K562 (cell line): ENCODE measurements at regions not wholly inside any gene's neighbourhood (a gene's known extent, or its start where the extent isn't known, plus 50 kb on each side); places are given as distances from the start of the nearest gene placed in this dataset.

Source experiments
- ATAC-seq: fragments of 200-7000 bp; cut with Tn5 transposase; 3 replicates; pipeline ENCODE4 v1.9.1; 2020; ENCODE audit warnings: moderate library complexity
- BruUV-seq: library from RNA; stranded (reverse); fragments of 400-500 nt; replicated peaks from 2 replicates; lab custom pipeline; 2021; lab: Mats Ljungman, UMichigan
- CTCF ChIA-PET: fragments of 300-600 bp; formaldehyde crosslinking; extraction: SDS; loops from one replicate; lab custom pipeline; 2021; ENCODE audit warnings: low intra/inter-chr PET ratio; lab: Yijun Ruan, JAX
- POLR2A ChIA-PET: fragments of 300-600, 350-650 bp; sonication (Branson Sonifier 250); formaldehyde crosslinking; extraction: SDS; loops from one replicate; lab custom pipeline; 2021; ENCODE audit warnings: antibody characterized with exemption, inconsistent platforms; lab: Yijun Ruan, JAX
- DNase-seq, 4 experiments: peaks; one replicate each; pipeline versions ENCODE4 v3.0.0 to v3.0.0-alpha.2; 2011 to 2018; ENCODE audit warnings: low spot score in 3 of 4, mixed read lengths in 3 of 4; ENCODE audit errors: extremely low read depth in 1 of 4
- FAIRE-seq: peaks from 2 replicates; lab custom pipeline; 2011; peaks lifted over from hg19 to GRCh38; lab: Jason Lieb, UNC
- H2AFZ ChIP-seq: 2 replicates; pipeline ENCODE4 v1.6.0; 2011; ENCODE audit warnings: low read depth, low read length, control low read depth, inconsistent platforms
- H3K27ac ChIP-seq: fragments of 200-600 bp; 3 replicates; pipeline ENCODE4 v1.8.0; 2011; ENCODE audit warnings: low read depth, mild to moderate bottlenecking, control low read depth, inconsistent platforms, low read length, moderate library complexity, mixed read lengths; ENCODE audit errors: extremely low read depth
- H3K27me3 ChIP-seq, 2 experiments: fragments of 300-600 bp in 1 of 2; 2 replicates in 1 of 2; 3 replicates in 1 of 2; pipeline versions ENCODE4 v1.6.0 to v1.8.0; 2011; ENCODE audit warnings: inconsistent platforms in 2 of 2, low read length in 2 of 2, mild to moderate bottlenecking in 1 of 2, mixed read lengths in 1 of 2, moderate library complexity in 1 of 2; ENCODE audit not compliant: control insufficient read depth in 2 of 2, insufficient read depth in 2 of 2
- H3K36me3 ChIP-seq: fragments of 300-600 bp; 3 replicates; pipeline ENCODE4 v1.8.0; 2011; ENCODE audit warnings: mild to moderate bottlenecking, low read length, inconsistent platforms; ENCODE audit not compliant: control insufficient read depth, insufficient read depth
- H3K4me1 ChIP-seq, 2 experiments: fragments of 200-600 bp in 1 of 2; replicated peaks in 1 of 2; 2 replicates in 1 of 2; 3 replicates in 1 of 2; pipeline versions ENCODE4 v1.5.1 to v1.8.0; 2011; ENCODE audit warnings: inconsistent platforms in 2 of 2, low read length in 2 of 2, mild to moderate bottlenecking in 1 of 2, mixed read lengths in 1 of 2, moderate library complexity in 1 of 2; ENCODE audit not compliant: control insufficient read depth in 2 of 2, insufficient read depth in 2 of 2
- H3K4me2 ChIP-seq: 2 replicates; pipeline ENCODE4 v1.6.1; 2011; ENCODE audit warnings: low read length, control low read depth, inconsistent platforms, mixed read lengths; ENCODE audit not compliant: insufficient read depth
- H3K4me3 ChIP-seq: fragments of 200-600 bp; sonication (generic), shearing (Covaris generic); 2 replicates; pipeline ENCODE4 v1.5.1; 2016; ENCODE audit warnings: control low read depth, inconsistent platforms
- H3K79me2 ChIP-seq: fragments of 200-600 bp; 3 replicates; pipeline ENCODE4 v1.8.0; 2011; ENCODE audit warnings: low read length, inconsistent platforms; ENCODE audit not compliant: control insufficient read depth, insufficient read depth
- H3K9ac ChIP-seq, 2 experiments: 2 replicates each; pipeline versions ENCODE4 v1.6.0 to v1.6.1; 2011; ENCODE audit warnings: low read depth in 2 of 2, low read length in 2 of 2, control low read depth in 1 of 2, inconsistent platforms in 1 of 2, mild to moderate bottlenecking in 1 of 2, mixed read lengths in 1 of 2; ENCODE audit not compliant: insufficient read depth in 1 of 2
- H3K9me1 ChIP-seq: one replicate; pipeline ENCODE4 v1.6.0; 2011; ENCODE audit warnings: inconsistent platforms, mild to moderate bottlenecking, low read length, moderate library complexity; ENCODE audit not compliant: control insufficient read depth, insufficient read depth
- H3K9me3 ChIP-seq: replicated peaks from 2 replicates; pipeline ENCODE4 v1.5.1; 2011; ENCODE audit warnings: low read depth, low read length, inconsistent platforms; ENCODE audit not compliant: control insufficient read depth, insufficient read depth
- H4K20me1 ChIP-seq: replicated peaks from 2 replicates; pipeline ENCODE4 v1.6.1; 2011; ENCODE audit warnings: low read length, inconsistent platforms, mixed read lengths; ENCODE audit not compliant: control insufficient read depth, insufficient read depth
- DNMT1 ChIP-seq: fragments of 450-650 bp; IDR thresholded peaks from 2 replicates; pipeline ENCODE4 v1.6.1; 2016; ENCODE audit warnings: antibody characterized with exemption, mild to moderate bottlenecking
- HEY1 ChIP-seq: fragments of 250-450 bp; sonication (Bioruptor Pico); IDR thresholded peaks from 2 replicates; pipeline ENCODE4 v1.5.0; 2020; ENCODE audit warnings: mild to moderate bottlenecking, moderate library complexity, borderline replicate concordance
- OTX1 ChIP-seq: fragments of 450-650 bp; formaldehyde crosslinking; IDR thresholded peaks from 2 replicates; pipeline ENCODE4 v1.4.0; 2022; ENCODE audit warnings: mild to moderate bottlenecking
- WGBS: fragments of 100-300 bp; shearing (Covaris generic); methylation state at CpG from one replicate; pipeline ENCODE4 v1.1.6; 2016; ENCODE audit warnings: low coverage, mixed read lengths; ENCODE audit not compliant: insufficient coverage; ENCODE audit errors: missing lambda C conversion rate; 5-methylcytosine and 5-hydroxymethylcytosine counted together
- in situ Hi-C: fragments of 300-500 bp; cut with MboI; formaldehyde crosslinking; loops from 4 replicates; pipeline ENCODE4 v1.15.0; 2018; ENCODE audit warnings: inconsistent platforms, mixed read lengths
- intact Hi-C: fragments of 100-400 bp; cut with micrococcal nuclease; formaldehyde crosslinking; loops from 2 replicates; pipeline ENCODE4 v1.14.2; 2022
- TF ChIP-seq, protein P1 (sequence below): sonication (generic); formaldehyde crosslinking; IDR thresholded peaks from 2 replicates; pipeline ENCODE4 v1.8.0; 2022; ENCODE audit warnings: mild to moderate bottlenecking, missing genetic modification reagents
- TF ChIP-seq, protein P2 (sequence below): sonication (generic); formaldehyde crosslinking; IDR thresholded peaks from 2 replicates; pipeline ENCODE4 v1.8.0; 2023; ENCODE audit warnings: mild to moderate bottlenecking, missing genetic modification reagents

DNA sequence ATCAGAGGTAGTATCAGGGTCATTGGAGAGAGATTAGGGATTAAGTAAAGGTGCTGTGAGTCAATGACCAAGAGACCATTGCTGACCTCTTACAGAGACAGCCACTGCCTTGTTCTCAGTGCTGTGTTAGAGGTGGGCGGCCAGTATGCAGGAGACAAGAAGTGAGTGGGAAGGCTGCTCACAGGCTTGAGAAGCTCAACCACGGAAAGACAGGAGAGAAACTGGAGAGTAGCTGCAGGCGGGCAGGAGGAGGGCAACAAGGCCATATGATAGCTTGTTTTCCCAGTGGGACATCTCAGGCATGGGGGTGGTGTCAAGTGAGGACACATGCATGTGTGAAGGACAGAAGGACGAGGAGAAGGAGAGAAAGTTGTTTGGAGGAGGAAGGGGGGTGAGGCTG lies 237.3 kb downstream of the PDCD6IP start:
- H3K9me1 ChIP-seq = no peaks in the 10 kb centered on the region
- peaks cover 0 to 8% of the 10 kb centered on the region in 2 experiments; a peak in 3 of 5 replicates for H3K4me1 ChIP-seq
- no TSS peak for BruUV-seq
- CTCF ChIA-PET = no interaction called here
- H4K20me1 ChIP-seq = 0 out of 2 replicates have a peak, but pooled peaks cover 9% of the 10 kb centered on the region
- no peaks in the 10 kb centered on the region for H3K36me3 ChIP-seq
- no peaks in the 10 kb centered on the region for H3K79me2 ChIP-seq
- in situ Hi-C loops = no loop called here
- ATAC-seq = no peak
- TF ChIP-seq, protein P1, sequence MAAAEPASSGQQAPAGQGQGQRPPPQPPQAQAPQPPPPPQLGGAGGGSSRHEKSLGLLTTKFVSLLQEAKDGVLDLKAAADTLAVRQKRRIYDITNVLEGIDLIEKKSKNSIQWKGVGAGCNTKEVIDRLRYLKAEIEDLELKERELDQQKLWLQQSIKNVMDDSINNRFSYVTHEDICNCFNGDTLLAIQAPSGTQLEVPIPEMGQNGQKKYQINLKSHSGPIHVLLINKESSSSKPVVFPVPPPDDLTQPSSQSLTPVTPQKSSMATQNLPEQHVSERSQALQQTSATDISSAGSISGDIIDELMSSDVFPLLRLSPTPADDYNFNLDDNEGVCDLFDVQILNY = no peak
- TF ChIP-seq HEY1 (CRISPR knock-in tag) (no peak), OTX1 (CRISPR knock-in tag) (no peak), DNMT1 (no peak)
- TF ChIP-seq, protein P2, sequence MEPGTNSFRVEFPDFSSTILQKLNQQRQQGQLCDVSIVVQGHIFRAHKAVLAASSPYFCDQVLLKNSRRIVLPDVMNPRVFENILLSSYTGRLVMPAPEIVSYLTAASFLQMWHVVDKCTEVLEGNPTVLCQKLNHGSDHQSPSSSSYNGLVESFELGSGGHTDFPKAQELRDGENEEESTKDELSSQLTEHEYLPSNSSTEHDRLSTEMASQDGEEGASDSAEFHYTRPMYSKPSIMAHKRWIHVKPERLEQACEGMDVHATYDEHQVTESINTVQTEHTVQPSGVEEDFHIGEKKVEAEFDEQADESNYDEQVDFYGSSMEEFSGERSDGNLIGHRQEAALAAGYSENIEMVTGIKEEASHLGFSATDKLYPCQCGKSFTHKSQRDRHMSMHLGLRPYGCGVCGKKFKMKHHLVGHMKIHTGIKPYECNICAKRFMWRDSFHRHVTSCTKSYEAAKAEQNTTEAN (CRISPR knock-in tag) = no peak
- TF ChIP-seq, all 486 proteins: peak for 0
- H3K27ac ChIP-seq = no peak overlapping the region
- FAIRE-seq (no peak), DNase-seq (no peak)
- no peaks in the 10 kb centered on the region for H3K27me3 ChIP-seq
- H3K9ac ChIP-seq = no peak overlapping the region
- 6% methylated on average over 4 of the region's 4 CpGs for WGBS
- no peak overlapping the region for H3K4me3 ChIP-seq
- H3K9me3 ChIP-seq = no peaks in the 10 kb centered on the region
- no peak overlapping the region for H3K4me2 ChIP-seq
- POLR2A ChIA-PET = interaction anchor here (0.8 to 1.2 kb wide), 3 partner anchors 12 to 50 kb away, joined by 3 to 4 read pairs (median 4); no protein-coding TSS in a partner anchor
- intact Hi-C loops = no loop called here
- no peak overlapping the region for H2AFZ ChIP-seq
